Central memory CD8-positive, alpha-beta T cell (primary cell): ENCODE measurements at regions not wholly inside any gene's neighbourhood (a gene's known extent, or its start where the extent isn't known, plus 50 kb on each side); places are given as distances from the start of the nearest gene placed in this dataset.

Source experiments
- ATAC-seq: fragments of 150-1000 bp; cut with Tn5 transposase; replicated peaks from 2 replicates; pipeline ENCODE4 v1.10.0; 2022; ENCODE audit warnings: mild to moderate bottlenecking, moderate FRiP score, moderate number of reproducible peaks; ENCODE audit not compliant: poor library complexity, severe bottlenecking; ENCODE audit errors: extremely low read depth
- DNase-seq, 2 donors: peaks; one replicate each; pipeline ENCODE4 v3.0.0; 2021; ENCODE audit warnings: low spot score in 2 of 2
- H3K27ac Mint-ChIP-seq: one replicate; pipeline ENCODE4 v1.8.0; 2022; ENCODE audit warnings: low read depth, mild to moderate bottlenecking, moderate library complexity, mixed read lengths
- H3K27me3 Mint-ChIP-seq: one replicate; pipeline ENCODE4 v1.8.0; 2022; ENCODE audit warnings: mixed read lengths
- H3K36me3 Mint-ChIP-seq: one replicate; pipeline ENCODE4 v1.8.0; 2022; ENCODE audit warnings: mild to moderate bottlenecking, moderate library complexity, mixed read lengths; ENCODE audit not compliant: insufficient read depth
- H3K4me1 Mint-ChIP-seq: one replicate; pipeline ENCODE4 v1.8.0; 2022; ENCODE audit warnings: mixed read lengths
- H3K4me3 Mint-ChIP-seq: one replicate; pipeline ENCODE4 v1.8.0; 2022; ENCODE audit warnings: mild to moderate bottlenecking, moderate library complexity, mixed read lengths
- H3K9me3 Mint-ChIP-seq: one replicate; pipeline ENCODE4 v1.8.0; 2022; ENCODE audit warnings: mixed read lengths

- Mint-ChIP-seq H3K4me3 (no peak overlapping the region), H3K27me3 (no peaks in the 10 kb centered on the region)
These were observed 791.6 kb upstream of the ARRDC4 start for GRCh38 chr15:97168704-97169475.

GRCh38 chr15:97171556-97171955 is 788.9 kb upstream of the ARRDC4 start:
- no peaks in the 10 kb centered on the region for H3K36me3 Mint-ChIP-seq
- no peaks in the 10 kb centered on the region for H3K27me3 Mint-ChIP-seq
- DNase-seq (no peak), ATAC-seq (no peak)
- H3K4me3 Mint-ChIP-seq = no peak overlapping the region
- H3K9me3 Mint-ChIP-seq = peaks cover 12% of the 10 kb centered on the region
- no peak overlapping the region for H3K27ac Mint-ChIP-seq
- no peaks in the 10 kb centered on the region for H3K4me1 Mint-ChIP-seq

More at GRCh38 chr15:97168704-97169475, 791.6 kb upstream of the ARRDC4 start:
- Mint-ChIP-seq H3K36me3 (peaks cover 2% of the 10 kb centered on the region), H3K27ac (no peak overlapping the region), H3K9me3 (peaks cover 22% of the 10 kb centered on the region), H3K4me1 (no peaks in the 10 kb centered on the region)
- ATAC-seq (no peak), DNase-seq (no peak)

DNA sequence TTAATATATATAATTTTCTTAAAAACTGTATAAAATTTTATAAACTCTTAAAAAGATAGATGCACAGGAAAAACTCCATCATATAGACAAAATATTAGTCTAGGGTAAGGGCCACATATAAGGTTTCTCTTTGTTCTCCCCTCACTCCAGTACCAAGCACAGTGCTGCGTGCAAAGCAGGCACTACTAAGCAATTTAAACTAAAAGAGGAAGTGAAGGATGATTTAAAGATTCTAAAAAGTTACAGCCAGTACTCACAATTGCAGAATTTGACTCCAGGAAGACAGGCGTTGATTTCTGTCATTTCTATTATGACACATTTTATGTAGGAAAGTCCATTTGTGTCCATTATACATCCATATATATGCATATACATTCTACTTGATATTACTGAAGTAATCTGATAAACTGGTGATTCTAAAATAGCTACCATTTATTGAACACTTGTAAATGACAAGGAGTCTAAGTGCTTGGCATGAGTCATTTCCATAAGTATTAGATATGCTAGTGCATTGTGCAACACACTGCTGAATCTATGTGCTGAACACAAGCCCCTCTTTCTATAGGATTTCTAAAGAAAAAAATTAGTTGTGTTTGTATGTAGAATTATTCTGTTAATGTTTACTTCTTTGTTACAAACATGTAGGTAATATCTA is 785.5 kb upstream of the ARRDC4 start:
- no peak for DNase-seq
- H3K27me3 Mint-ChIP-seq = no peaks in the 10 kb centered on the region
- no peak for ATAC-seq
- no peak overlapping the region for H3K27ac Mint-ChIP-seq
- H3K4me3 Mint-ChIP-seq = no peak overlapping the region
- H3K9me3 Mint-ChIP-seq = peaks cover 11% of the 10 kb centered on the region
- H3K36me3 Mint-ChIP-seq = no peaks in the 10 kb centered on the region
- no peaks in the 10 kb centered on the region for H3K4me1 Mint-ChIP-seq

GRCh38 chr15:97177151-97177577 is 783.3 kb upstream of the ARRDC4 start:
- Mint-ChIP-seq H3K27me3 (no peaks in the 10 kb centered on the region), H3K36me3 (no peaks in the 10 kb centered on the region), H3K4me1 (no peaks in the 10 kb centered on the region), H3K4me3 (no peak overlapping the region), H3K27ac (no peak overlapping the region), H3K9me3 (peaks cover 6% of the 10 kb centered on the region)
- DNase-seq (no peak), ATAC-seq (no peak)

GRCh38 chr15:97182581-97182980 is 777.9 kb upstream of the ARRDC4 start:
- H3K27me3 Mint-ChIP-seq = no peaks in the 10 kb centered on the region
- no peaks in the 10 kb centered on the region for H3K36me3 Mint-ChIP-seq
- no peaks in the 10 kb centered on the region for H3K9me3 Mint-ChIP-seq
- no peak for ATAC-seq
- no peaks in the 10 kb centered on the region for H3K4me1 Mint-ChIP-seq
- H3K27ac Mint-ChIP-seq = no peak overlapping the region
- no peak for DNase-seq
- H3K4me3 Mint-ChIP-seq = no peak overlapping the region

DNA sequence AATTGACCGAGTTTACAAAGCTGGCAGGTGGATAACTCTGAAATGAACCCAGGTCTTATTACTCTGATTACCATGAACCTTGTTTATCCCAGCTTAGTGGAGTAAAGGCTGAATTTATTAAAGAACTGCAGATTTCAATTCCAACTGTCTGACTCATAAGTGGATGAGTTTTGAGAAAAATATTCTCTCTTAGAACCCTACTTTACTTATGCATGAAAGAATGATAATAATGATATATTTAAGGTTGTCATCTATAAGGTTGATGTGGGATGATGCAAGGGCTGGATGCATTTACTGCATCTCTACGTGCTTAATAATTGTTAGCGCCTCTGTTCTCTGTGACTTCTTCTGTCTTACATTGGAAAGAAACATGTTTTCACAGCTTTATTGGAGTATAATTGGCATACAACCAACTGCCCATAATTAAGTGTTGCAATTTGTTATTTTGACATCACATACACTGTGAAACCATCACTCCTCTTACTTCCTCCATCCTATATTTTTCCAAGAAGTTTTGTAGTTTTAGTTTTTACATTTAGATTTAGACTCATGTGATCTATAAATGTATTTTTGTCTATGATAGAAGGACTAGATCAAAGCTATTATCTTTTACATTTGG is 771.2 kb upstream of the ARRDC4 start:
- Mint-ChIP-seq H3K36me3 (no peaks in the 10 kb centered on the region), H3K9me3 (no peaks in the 10 kb centered on the region), H3K4me1 (no peaks in the 10 kb centered on the region), H3K27me3 (no peaks in the 10 kb centered on the region), H3K27ac (no peak overlapping the region), H3K4me3 (no peak overlapping the region)
- DNase-seq (no peak), ATAC-seq (no peak)

GRCh38 chr15:97194750-97195149 is 765.8 kb upstream of the ARRDC4 start:
- H3K4me1 Mint-ChIP-seq = no peaks in the 10 kb centered on the region
- no peaks in the 10 kb centered on the region for H3K36me3 Mint-ChIP-seq
- no peaks in the 10 kb centered on the region for H3K9me3 Mint-ChIP-seq
- no peak overlapping the region for H3K27ac Mint-ChIP-seq
- H3K27me3 Mint-ChIP-seq = no peaks in the 10 kb centered on the region
- no peak for DNase-seq
- no peak overlapping the region for H3K4me3 Mint-ChIP-seq
- ATAC-seq = no peak

- Mint-ChIP-seq H3K4me3 (no peak overlapping the region), H3K27me3 (no peaks in the 10 kb centered on the region), H3K4me1 (no peaks in the 10 kb centered on the region), H3K27ac (no peak overlapping the region), H3K36me3 (no peaks in the 10 kb centered on the region), H3K9me3 (no peaks in the 10 kb centered on the region)
- DNase-seq (no peak), ATAC-seq (no peak)
These were observed 764.2 kb upstream of the ARRDC4 start for GRCh38 chr15:97196048-97197014.

DNA sequence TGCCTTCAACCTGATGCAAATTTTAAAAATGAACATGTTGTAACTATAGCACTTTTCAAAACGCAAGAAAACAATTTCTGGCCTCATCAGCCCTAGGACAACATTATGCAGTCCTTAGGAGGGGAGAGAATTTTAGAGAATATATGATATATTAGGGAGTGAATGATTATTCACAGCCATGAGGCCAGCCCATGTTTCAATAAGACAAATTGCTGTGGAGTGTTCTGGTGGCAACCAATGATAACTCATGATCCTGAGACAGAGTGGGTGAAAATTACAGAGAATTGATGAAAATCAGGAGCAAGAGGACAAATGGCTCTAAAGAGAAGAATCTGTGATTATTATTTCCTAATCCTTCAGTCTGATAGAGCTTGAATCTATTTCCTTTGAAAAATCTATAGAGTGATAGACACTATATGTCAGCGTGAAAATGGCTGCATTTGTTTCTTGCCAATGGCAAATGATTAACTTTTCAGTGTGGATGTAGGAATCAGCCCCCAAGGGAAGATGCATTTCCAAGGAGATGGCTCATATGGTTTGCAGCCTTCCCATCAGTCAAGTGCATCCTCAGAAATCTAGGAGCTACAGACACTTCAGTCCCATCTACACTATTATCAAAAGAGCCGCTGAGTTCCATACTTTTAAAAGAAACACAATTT is 761.0 kb upstream of the ARRDC4 start:
- Mint-ChIP-seq H3K4me3 (no peak overlapping the region), H3K27me3 (no peaks in the 10 kb centered on the region), H3K4me1 (no peaks in the 10 kb centered on the region), H3K27ac (no peak overlapping the region), H3K36me3 (no peaks in the 10 kb centered on the region), H3K9me3 (peaks cover 6% of the 10 kb centered on the region)
- no peak for ATAC-seq
- DNase-seq = no peak

DNA sequence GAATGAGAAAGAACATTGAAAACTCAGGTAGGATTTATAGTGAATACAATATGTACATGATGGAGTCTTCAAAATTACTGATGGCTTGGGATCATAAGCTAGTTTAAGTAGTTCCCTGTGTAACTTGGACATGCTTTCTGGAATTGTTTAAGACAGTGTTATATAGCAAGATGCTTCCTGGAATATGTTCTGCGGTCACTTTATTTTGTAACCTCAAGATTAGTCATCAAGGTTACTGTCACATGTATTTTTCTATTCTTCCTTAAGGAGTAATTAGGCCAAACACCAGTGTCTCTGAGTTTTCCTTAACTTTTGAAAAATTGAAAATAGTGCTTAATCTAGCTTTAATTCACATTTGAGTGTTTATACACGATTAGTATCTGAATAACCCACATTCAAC is 760.3 kb upstream of the ARRDC4 start:
- no peak overlapping the region for H3K4me3 Mint-ChIP-seq
- no peaks in the 10 kb centered on the region for H3K36me3 Mint-ChIP-seq
- no peaks in the 10 kb centered on the region for H3K27me3 Mint-ChIP-seq
- DNase-seq = no peak
- H3K9me3 Mint-ChIP-seq = peaks cover 6% of the 10 kb centered on the region
- H3K27ac Mint-ChIP-seq = no peak overlapping the region
- H3K4me1 Mint-ChIP-seq = no peaks in the 10 kb centered on the region
- ATAC-seq = no peak

- Mint-ChIP-seq H3K4me1 (no peaks in the 10 kb centered on the region), H3K27me3 (no peaks in the 10 kb centered on the region), H3K27ac (no peak overlapping the region), H3K9me3 (no peaks in the 10 kb centered on the region), H3K4me3 (no peak overlapping the region), H3K36me3 (peaks cover 1% of the 10 kb centered on the region)
- DNase-seq = no peak
- no peak for ATAC-seq
These were observed 750.2 kb upstream of the ARRDC4 start for GRCh38 chr15:97210277-97210676.

- Mint-ChIP-seq H3K4me1 (no peaks in the 10 kb centered on the region), H3K36me3 (no peaks in the 10 kb centered on the region), H3K27me3 (no peaks in the 10 kb centered on the region), H3K9me3 (no peaks in the 10 kb centered on the region), H3K4me3 (no peak overlapping the region), H3K27ac (no peak overlapping the region)
- no peak for DNase-seq
- no peak for ATAC-seq
These were observed 744.9 kb upstream of the ARRDC4 start for GRCh38 chr15:97215629-97216028.
